ENCODE measurements at regions not wholly inside any gene's neighbourhood (a gene's known extent, or its start where the extent isn't known, plus 50 kb on each side); places are given as distances from the start of the nearest gene placed in this dataset.

DNA sequence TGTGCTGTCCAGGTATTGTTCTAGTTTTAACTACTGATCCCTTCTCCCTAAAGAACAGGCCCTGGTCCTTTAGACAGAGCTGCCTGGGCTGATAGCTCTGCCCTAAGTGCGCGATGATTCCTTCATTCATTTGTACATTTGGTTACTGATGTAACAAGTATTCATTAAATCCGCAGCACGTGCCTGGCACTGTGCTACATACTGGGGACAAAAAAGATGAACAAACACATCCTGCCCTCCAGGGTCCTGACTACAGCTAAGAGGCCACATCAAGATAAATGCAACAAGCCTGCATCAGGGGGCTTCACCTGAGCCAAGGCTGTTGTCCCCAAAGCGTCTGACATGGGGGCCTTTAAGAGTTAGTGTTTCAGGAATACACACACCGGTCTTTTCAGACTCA lies 99.0 kb upstream of the PODXL start:
- TF ChIP-seq CEBPB (IDR thresholded peaks at IDR 0.05) (no peak), POLR2A (IDR thresholded peaks at IDR 0.05; ENCODE audit: low read length) (no peak), ZC3H11A (IDR thresholded peaks at IDR 0.05) (no peak), CBX2 (IDR thresholded peaks at IDR 0.05; ENCODE audit: borderline replicate concordance, low read depth) (no peak), MAZ (IDR thresholded peaks at IDR 0.05; ENCODE audit: borderline replicate concordance, low read depth, low read length) (no peak), GATA3 (IDR thresholded peaks at IDR 0.05; ENCODE audit: borderline replicate concordance) (no peak), EHMT2 (IDR thresholded peaks at IDR 0.05; ENCODE audit: low read depth) (no peak), JUN (IDR thresholded peaks at IDR 0.05) (no peak), MAFK (IDR thresholded peaks at IDR 0.05; ENCODE audit: partially characterized antibody) (no peak), CBX8 (IDR thresholded peaks at IDR 0.05) (no peak)
- TF ChIP-seq, protein P1, sequence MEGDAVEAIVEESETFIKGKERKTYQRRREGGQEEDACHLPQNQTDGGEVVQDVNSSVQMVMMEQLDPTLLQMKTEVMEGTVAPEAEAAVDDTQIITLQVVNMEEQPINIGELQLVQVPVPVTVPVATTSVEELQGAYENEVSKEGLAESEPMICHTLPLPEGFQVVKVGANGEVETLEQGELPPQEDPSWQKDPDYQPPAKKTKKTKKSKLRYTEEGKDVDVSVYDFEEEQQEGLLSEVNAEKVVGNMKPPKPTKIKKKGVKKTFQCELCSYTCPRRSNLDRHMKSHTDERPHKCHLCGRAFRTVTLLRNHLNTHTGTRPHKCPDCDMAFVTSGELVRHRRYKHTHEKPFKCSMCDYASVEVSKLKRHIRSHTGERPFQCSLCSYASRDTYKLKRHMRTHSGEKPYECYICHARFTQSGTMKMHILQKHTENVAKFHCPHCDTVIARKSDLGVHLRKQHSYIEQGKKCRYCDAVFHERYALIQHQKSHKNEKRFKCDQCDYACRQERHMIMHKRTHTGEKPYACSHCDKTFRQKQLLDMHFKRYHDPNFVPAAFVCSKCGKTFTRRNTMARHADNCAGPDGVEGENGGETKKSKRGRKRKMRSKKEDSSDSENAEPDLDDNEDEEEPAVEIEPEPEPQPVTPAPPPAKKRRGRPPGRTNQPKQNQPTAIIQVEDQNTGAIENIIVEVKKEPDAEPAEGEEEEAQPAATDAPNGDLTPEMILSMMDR (IDR thresholded peaks at IDR 0.05) = no peak
- TF ChIP-seq, protein P2, sequence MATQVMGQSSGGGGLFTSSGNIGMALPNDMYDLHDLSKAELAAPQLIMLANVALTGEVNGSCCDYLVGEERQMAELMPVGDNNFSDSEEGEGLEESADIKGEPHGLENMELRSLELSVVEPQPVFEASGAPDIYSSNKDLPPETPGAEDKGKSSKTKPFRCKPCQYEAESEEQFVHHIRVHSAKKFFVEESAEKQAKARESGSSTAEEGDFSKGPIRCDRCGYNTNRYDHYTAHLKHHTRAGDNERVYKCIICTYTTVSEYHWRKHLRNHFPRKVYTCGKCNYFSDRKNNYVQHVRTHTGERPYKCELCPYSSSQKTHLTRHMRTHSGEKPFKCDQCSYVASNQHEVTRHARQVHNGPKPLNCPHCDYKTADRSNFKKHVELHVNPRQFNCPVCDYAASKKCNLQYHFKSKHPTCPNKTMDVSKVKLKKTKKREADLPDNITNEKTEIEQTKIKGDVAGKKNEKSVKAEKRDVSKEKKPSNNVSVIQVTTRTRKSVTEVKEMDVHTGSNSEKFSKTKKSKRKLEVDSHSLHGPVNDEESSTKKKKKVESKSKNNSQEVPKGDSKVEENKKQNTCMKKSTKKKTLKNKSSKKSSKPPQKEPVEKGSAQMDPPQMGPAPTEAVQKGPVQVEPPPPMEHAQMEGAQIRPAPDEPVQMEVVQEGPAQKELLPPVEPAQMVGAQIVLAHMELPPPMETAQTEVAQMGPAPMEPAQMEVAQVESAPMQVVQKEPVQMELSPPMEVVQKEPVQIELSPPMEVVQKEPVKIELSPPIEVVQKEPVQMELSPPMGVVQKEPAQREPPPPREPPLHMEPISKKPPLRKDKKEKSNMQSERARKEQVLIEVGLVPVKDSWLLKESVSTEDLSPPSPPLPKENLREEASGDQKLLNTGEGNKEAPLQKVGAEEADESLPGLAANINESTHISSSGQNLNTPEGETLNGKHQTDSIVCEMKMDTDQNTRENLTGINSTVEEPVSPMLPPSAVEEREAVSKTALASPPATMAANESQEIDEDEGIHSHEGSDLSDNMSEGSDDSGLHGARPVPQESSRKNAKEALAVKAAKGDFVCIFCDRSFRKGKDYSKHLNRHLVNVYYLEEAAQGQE (IDR thresholded peaks at IDR 0.05) = no peak

Data from A549 (cell line).